ENCODE measurements at regions not wholly inside any gene's neighbourhood (a gene's known extent, or its start where the extent isn't known, plus 50 kb on each side); places are given as distances from the start of the nearest gene placed in this dataset.
"Not testable (repeated sequence)": the region's sequence is repeated elsewhere in the genome, so short reads cannot be mapped to it uniquely, and the experiment has no call there.

DNA sequence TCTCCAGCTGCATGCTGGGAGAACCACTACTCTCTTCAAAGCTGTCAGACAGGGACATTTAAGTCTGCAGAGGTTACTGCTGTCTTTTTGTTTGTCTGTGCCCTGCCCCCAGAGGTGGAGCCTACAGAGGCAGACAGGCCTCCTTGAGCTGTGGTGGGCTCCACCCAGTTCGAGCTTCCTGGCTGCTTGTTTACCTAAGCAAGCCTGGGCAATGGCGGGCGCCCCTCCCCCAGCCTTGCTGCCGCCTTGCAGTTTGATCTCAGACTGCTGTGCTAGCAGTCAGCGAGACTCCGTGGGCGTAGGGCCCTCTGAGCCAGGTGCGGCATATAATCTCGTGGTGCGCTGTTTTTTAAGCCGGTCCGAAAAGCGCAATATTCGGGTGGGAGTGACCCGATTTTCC is 215.0 kb downstream of the STIM2 start:
- not testable (repeated sequence) for H3K9me3 ChIP-seq (ENCODE audit: control insufficient read depth in 3 of 3, low read length in 3 of 3)

DNA sequence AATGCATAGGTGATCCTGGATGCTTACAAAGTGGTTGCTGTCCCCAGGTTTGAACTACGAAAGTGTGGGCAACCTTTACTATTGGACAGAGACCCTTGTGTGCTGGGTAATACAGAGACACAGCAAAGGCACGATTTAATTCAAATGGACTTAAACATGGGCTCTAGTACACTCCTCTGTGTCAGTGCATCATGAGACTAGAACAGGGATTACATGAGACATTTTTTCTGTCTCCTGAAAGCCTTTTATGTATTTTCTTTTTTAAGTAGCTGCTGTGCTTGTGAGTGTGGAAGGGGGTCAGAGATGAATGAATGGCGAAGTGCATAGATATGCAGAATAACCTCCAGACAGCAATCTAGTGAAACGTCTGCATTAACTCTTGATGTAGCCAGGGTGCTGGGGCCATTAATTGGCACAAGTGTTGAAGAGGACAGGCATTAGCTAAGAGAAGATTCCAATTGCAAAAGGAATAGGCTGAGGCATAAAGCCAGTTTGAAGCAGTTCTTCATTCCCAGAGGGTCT is 218.4 kb downstream of the STIM2 start:
- Histone ChIP-seq H3K4me1 (ENCODE audit: control insufficient read depth in 3 of 3, insufficient read depth in 3 of 3, low read length in 3 of 3) (no peaks in the 10 kb centered on the region), H3K9ac (ENCODE audit: low read depth in 1 of 3, low read length in 3 of 3) (no peak overlapping the region), H3K9me3 (ENCODE audit: control insufficient read depth in 3 of 3, low read length in 3 of 3) (no peaks in the 10 kb centered on the region), H3K36me3 (ENCODE audit: control insufficient read depth in 3 of 3, insufficient read depth in 3 of 3, low read length in 3 of 3) (no peaks in the 10 kb centered on the region), H3K4me3 (ENCODE audit: low read length in 3 of 3) (no peak overlapping the region), H3K27me3 (ENCODE audit: control insufficient read depth in 3 of 3, insufficient read depth in 3 of 3, low read length in 3 of 3) (peaks cover 3 to 14% (median 11%) of the 10 kb centered on the region in 3 donors), H3K27ac (ENCODE audit: low read depth, low read length) (no peak overlapping the region)

More for the DNA sequence above, 215.0 kb downstream of the STIM2 start:
- H3K27ac ChIP-seq (ENCODE audit: low read depth, low read length); H3K4me3 ChIP-seq (ENCODE audit: low read length in 3 of 3); H3K9ac ChIP-seq (ENCODE audit: low read depth in 1 of 3, low read length in 3 of 3); H3K27me3 ChIP-seq (ENCODE audit: control insufficient read depth in 3 of 3, insufficient read depth in 3 of 3, low read length in 3 of 3); H3K4me1 ChIP-seq (ENCODE audit: control insufficient read depth in 3 of 3, insufficient read depth in 3 of 3, low read length in 3 of 3); H3K36me3 ChIP-seq (ENCODE audit: control insufficient read depth in 3 of 3, insufficient read depth in 3 of 3, low read length in 3 of 3): not testable (repeated sequence)

DNA sequence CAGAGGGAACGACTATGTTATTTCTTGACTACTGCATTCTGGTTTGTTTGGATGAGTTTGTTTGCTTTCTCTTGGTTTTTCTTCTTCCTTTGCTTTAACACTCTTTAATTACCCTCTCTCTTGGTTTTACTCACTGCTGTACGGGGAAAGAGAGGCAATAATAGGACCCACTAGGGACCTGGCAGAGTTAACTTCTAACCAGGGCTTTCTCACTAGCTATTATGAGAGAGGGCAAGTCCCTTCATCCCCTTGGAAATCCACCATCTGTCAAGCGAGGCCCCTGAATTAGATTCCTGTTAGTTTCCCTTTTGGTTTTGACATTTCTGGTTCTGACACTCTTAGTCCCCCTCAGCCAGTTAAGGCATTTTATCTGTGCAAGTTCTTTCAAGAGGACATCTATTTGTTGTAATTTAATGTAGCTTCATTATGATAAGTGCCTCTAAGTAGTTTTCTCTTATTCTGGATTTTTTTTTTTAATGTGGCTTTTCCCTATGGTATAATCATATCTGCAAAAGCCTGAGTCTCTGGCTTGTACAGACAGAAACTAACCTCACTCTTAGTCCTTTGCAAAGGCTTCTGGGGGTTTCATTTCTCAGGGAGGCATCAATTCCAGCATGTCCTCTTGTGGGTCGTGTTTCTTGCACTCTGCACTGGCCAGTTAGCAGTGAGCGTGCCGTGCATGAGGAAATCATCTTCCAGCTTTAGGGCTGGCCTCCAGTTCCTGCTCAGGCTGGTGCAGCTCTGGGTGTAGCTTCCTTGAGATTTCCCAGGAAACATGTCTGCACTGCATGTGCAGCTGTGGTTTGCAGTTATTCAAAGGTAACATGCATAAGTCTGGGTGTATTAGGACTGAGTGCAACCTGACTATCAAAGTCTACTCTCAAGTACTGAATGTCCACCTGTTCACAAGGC is 221.3 kb downstream of the STIM2 start:
- peaks cover 26 to 29% (median 27%) of the 10 kb centered on the region in 3 donors for H3K27me3 ChIP-seq (ENCODE audit: control insufficient read depth in 3 of 3, insufficient read depth in 3 of 3, low read length in 3 of 3)
- no peaks in the 10 kb centered on the region for H3K9me3 ChIP-seq (ENCODE audit: control insufficient read depth in 3 of 3, low read length in 3 of 3)

DNA sequence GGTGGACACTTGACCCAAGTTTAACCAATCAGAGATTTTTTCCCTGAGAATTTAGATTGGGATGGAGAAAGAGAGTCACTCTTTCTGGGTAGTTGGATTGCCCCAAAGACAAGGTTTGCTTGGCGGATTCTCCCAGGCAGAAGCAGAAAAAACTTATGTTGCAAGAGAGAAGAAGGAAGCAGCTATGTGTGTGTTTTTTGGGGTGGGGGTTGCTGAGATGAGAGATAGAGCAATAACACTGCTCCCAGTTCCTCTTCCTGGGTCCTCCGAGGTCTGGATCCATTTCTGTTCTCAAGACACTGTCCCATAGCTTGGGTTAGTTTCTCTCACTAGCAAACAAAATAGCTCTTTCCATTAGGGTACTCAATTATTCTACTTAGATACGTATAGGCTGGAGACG is 222.1 kb downstream of the STIM2 start:
- Histone ChIP-seq H3K9ac (ENCODE audit: low read depth in 1 of 3, low read length in 3 of 3) (no peak overlapping the region), H3K27me3 (ENCODE audit: control insufficient read depth in 3 of 3, insufficient read depth in 3 of 3, low read length in 3 of 3) (peaks cover 26 to 32% (median 27%) of the 10 kb centered on the region in 3 donors), H3K36me3 (ENCODE audit: control insufficient read depth in 3 of 3, insufficient read depth in 3 of 3, low read length in 3 of 3) (no peaks in the 10 kb centered on the region), H3K9me3 (ENCODE audit: control insufficient read depth in 3 of 3, low read length in 3 of 3) (no peaks in the 10 kb centered on the region), H3K4me3 (ENCODE audit: low read length in 3 of 3) (no peak overlapping the region), H3K4me1 (ENCODE audit: control insufficient read depth in 3 of 3, insufficient read depth in 3 of 3, low read length in 3 of 3) (peaks cover 0 to 7% (median 5%) of the 10 kb centered on the region in 3 donors), H3K27ac (ENCODE audit: low read depth, low read length) (no peak overlapping the region)

More for the DNA sequence above, 221.3 kb downstream of the STIM2 start:
- Histone ChIP-seq H3K9ac (ENCODE audit: low read depth in 1 of 3, low read length in 3 of 3) (no peak overlapping the region), H3K36me3 (ENCODE audit: control insufficient read depth in 3 of 3, insufficient read depth in 3 of 3, low read length in 3 of 3) (no peaks in the 10 kb centered on the region), H3K4me1 (ENCODE audit: control insufficient read depth in 3 of 3, insufficient read depth in 3 of 3, low read length in 3 of 3) (peaks cover 0 to 7% (median 5%) of the 10 kb centered on the region in 3 donors), H3K4me3 (ENCODE audit: low read length in 3 of 3) (no peak overlapping the region), H3K27ac (ENCODE audit: low read depth, low read length) (no peak overlapping the region)

DNA sequence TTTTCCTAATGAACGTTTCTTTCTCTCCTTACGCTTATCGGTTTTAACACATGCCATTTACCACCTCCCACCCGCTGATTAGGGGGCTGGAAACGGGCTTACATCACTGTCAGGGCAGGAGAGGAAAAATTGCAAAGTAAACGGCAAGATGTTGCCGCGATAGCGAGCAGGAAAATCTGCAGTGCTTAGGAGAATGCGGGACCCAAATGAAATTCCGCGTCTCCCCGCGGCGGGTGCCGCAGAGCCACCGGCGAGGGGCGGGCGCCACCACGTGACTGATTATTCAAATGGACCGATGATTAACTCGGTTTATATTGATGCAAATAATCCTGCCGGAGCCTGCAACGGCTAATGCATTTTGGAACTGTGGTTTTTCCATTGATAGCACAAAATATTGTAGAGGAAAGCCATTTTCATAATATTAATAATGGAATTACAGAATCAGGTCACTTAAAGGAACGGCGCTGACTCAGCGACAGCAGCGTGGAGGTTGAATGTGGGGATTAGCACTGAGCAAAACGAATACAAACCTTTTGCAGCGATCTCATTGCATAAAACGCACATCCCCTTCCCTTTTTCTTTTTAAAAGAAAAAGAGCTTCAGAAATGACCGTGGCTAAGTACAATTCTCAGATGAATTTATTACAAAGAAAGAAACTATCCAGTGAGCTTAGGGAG is 224.2 kb downstream of the STIM2 start:
- peaks cover 0 to 7% (median 5%) of the 10 kb centered on the region in 3 donors for H3K4me1 ChIP-seq (ENCODE audit: control insufficient read depth in 3 of 3, insufficient read depth in 3 of 3, low read length in 3 of 3)
- H3K27me3 ChIP-seq (ENCODE audit: control insufficient read depth in 3 of 3, insufficient read depth in 3 of 3, low read length in 3 of 3), result peaks cover 26 to 36% (median 33%) of the 10 kb centered on the region in 3 donors
- peak overlapping the region; percentile 18 to 59 (median 49) for H3K4me3 ChIP-seq (ENCODE audit: low read length in 3 of 3)
- H3K27ac ChIP-seq (ENCODE audit: low read depth, low read length), result no peak overlapping the region
- H3K9me3 ChIP-seq (ENCODE audit: control insufficient read depth in 3 of 3, low read length in 3 of 3), result no peaks in the 10 kb centered on the region
- no peak overlapping the region for H3K9ac ChIP-seq (ENCODE audit: low read depth in 1 of 3, low read length in 3 of 3)
- H3K36me3 ChIP-seq (ENCODE audit: control insufficient read depth in 3 of 3, insufficient read depth in 3 of 3, low read length in 3 of 3), result no peaks in the 10 kb centered on the region

DNA sequence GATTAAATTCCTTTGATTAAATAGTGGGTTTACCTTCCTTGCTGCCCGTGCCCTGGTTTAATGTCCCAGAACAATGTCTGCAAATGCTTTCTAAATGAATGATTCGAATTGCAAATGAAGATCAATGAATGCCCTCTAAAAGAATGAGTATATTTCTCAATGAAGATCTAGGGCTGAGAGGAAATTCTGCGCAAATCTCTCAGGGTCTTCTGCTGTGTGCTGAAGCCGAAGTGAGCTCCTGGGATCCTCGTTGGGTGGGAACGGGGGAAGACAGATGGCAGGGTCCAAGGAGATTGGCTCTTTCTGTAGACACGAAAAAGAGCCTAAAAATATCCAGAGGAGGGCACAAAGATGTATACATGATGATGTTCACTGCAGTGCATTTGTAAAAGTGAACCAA is 224.8 kb downstream of the STIM2 start:
- H3K27me3 ChIP-seq (ENCODE audit: control insufficient read depth in 3 of 3, insufficient read depth in 3 of 3, low read length in 3 of 3), result peaks cover 26 to 38% (median 33%) of the 10 kb centered on the region in 3 donors
- H3K9me3 ChIP-seq (ENCODE audit: control insufficient read depth in 3 of 3, low read length in 3 of 3), result no peaks in the 10 kb centered on the region
- no peaks in the 10 kb centered on the region for H3K36me3 ChIP-seq (ENCODE audit: control insufficient read depth in 3 of 3, insufficient read depth in 3 of 3, low read length in 3 of 3)
- no peak overlapping the region for H3K9ac ChIP-seq (ENCODE audit: low read depth in 1 of 3, low read length in 3 of 3)
- H3K27ac ChIP-seq (ENCODE audit: low read depth, low read length), result no peak overlapping the region
- H3K4me3 ChIP-seq (ENCODE audit: low read length in 3 of 3), result peak overlapping the region in 2 of 3 donors; percentile 18 to 59
- H3K4me1 ChIP-seq (ENCODE audit: control insufficient read depth in 3 of 3, insufficient read depth in 3 of 3, low read length in 3 of 3), result peaks cover 0 to 7% (median 5%) of the 10 kb centered on the region in 3 donors

DNA sequence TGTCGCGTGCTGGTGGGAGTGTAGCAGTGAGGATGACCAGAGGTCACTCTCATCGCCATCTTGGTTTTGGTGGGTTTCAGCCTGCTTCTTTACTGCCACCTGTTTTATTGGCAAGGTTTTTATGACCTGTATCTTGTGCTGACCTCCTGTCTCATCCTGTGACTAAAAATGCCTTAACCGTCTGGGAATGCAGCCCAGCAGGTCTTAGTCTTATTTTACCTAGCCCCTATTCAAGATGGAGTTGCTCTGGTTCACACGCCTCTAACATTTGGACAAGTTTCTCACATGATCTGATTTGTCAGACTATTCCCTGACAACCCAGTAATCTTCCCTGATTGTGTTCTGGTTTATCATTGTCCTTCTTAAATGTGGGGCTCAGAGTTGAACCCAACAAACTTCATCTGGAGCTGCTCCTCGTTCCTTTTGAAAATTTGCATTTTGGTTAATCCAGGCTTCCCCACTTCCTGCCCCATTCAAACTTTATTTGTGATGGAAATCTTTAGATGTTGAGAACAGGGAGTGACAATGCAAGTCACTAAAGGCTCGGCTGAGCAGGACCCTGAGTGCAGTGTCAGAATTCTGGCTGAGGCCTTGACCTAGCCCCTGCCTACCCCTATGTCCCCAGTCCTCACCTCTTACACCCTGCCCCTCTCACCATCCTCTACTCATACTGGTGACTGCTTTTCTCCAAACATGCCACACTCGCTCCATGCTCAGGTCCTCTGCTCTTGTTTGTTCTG is 226.8 kb downstream of the STIM2 start:
- peaks cover 0 to 7% (median 5%) of the 10 kb centered on the region in 3 donors for H3K4me1 ChIP-seq (ENCODE audit: control insufficient read depth in 3 of 3, insufficient read depth in 3 of 3, low read length in 3 of 3)
- H3K36me3 ChIP-seq (ENCODE audit: control insufficient read depth in 3 of 3, insufficient read depth in 3 of 3, low read length in 3 of 3), result no peaks in the 10 kb centered on the region
- H3K4me3 ChIP-seq (ENCODE audit: low read length in 3 of 3), result no peak overlapping the region
- peaks cover 29 to 45% (median 37%) of the 10 kb centered on the region in 3 donors for H3K27me3 ChIP-seq (ENCODE audit: control insufficient read depth in 3 of 3, insufficient read depth in 3 of 3, low read length in 3 of 3)
- no peak overlapping the region for H3K9ac ChIP-seq (ENCODE audit: low read depth in 1 of 3, low read length in 3 of 3)
- H3K27ac ChIP-seq (ENCODE audit: low read depth, low read length), result no peak overlapping the region
- no peaks in the 10 kb centered on the region for H3K9me3 ChIP-seq (ENCODE audit: control insufficient read depth in 3 of 3, low read length in 3 of 3)

DNA sequence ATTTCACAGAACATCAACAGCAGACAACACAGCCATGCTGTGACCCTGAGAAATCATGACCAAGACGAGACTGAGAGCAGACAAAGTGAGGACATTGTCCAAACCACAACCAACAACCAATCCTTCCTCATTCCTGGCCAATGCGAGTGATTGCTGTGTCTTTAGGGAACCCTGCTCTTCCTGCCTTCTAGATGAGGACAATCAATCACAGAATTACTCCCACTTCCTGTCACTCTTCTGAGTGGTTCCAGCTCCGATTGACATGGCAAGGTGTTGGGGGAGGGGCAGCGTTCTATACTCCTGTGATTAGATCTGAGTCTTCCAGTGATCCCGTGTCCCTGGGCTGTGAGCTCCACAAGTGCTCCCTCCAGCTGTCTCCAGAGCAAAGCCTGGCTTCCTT is 227.8 kb downstream of the STIM2 start:
- H3K9ac ChIP-seq (ENCODE audit: low read depth in 1 of 3, low read length in 3 of 3), result no peak overlapping the region
- peaks cover 29 to 41% (median 31%) of the 10 kb centered on the region in 3 donors for H3K27me3 ChIP-seq (ENCODE audit: control insufficient read depth in 3 of 3, insufficient read depth in 3 of 3, low read length in 3 of 3)
- no peaks in the 10 kb centered on the region for H3K9me3 ChIP-seq (ENCODE audit: control insufficient read depth in 3 of 3, low read length in 3 of 3)
- H3K4me3 ChIP-seq (ENCODE audit: low read length in 3 of 3), result no peak overlapping the region
- H3K27ac ChIP-seq (ENCODE audit: low read depth, low read length), result no peak overlapping the region
- no peaks in the 10 kb centered on the region for H3K36me3 ChIP-seq (ENCODE audit: control insufficient read depth in 3 of 3, insufficient read depth in 3 of 3, low read length in 3 of 3)
- peaks cover 0 to 7% (median 5%) of the 10 kb centered on the region in 3 donors for H3K4me1 ChIP-seq (ENCODE audit: control insufficient read depth in 3 of 3, insufficient read depth in 3 of 3, low read length in 3 of 3)

DNA sequence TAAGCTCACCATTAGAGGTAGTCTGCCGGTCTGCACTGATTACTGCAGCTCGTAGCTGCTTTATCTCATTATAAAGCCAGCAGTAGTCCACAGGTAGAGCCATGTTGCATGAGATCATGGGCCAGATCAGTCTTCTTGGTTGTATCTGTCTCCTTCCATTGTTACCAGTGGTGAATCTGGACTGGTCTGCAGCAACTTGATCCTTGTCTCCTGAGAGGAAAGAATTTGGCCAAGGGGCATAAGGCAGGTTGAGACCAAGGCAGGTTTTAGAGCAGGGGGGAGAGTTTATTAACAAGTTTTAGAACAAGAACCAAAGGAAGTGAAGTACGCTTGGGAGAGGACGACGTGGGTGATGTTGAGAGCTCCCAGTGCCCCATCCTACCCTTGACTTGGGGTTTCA is 228.5 kb downstream of the STIM2 start:
- Histone ChIP-seq H3K4me3 (ENCODE audit: low read length in 3 of 3) (no peak overlapping the region), H3K9ac (ENCODE audit: low read depth in 1 of 3, low read length in 3 of 3) (no peak overlapping the region), H3K36me3 (ENCODE audit: control insufficient read depth in 3 of 3, insufficient read depth in 3 of 3, low read length in 3 of 3) (no peaks in the 10 kb centered on the region), H3K27me3 (ENCODE audit: control insufficient read depth in 3 of 3, insufficient read depth in 3 of 3, low read length in 3 of 3) (peaks cover 24 to 35% (median 24%) of the 10 kb centered on the region in 3 donors), H3K4me1 (ENCODE audit: control insufficient read depth in 3 of 3, insufficient read depth in 3 of 3, low read length in 3 of 3) (peaks cover 0 to 7% (median 5%) of the 10 kb centered on the region in 3 donors), H3K27ac (ENCODE audit: low read depth, low read length) (no peak overlapping the region), H3K9me3 (ENCODE audit: control insufficient read depth in 3 of 3, low read length in 3 of 3) (no peaks in the 10 kb centered on the region)
